GM23338 (cell line): ENCODE measurements at regions not wholly inside any gene's neighbourhood (a gene's known extent, or its start where the extent isn't known, plus 50 kb on each side); places are given as distances from the start of the nearest gene placed in this dataset.

ENCODE experiments used
- CTCF ChIP-seq, 2 experiments: fragments of 200-600 bp in 1 of 2; sonication (generic) in 1 of 2; conservative IDR thresholded peaks; 2 replicates each; pipeline versions ENCODE4 v1.5.1 to v1.6.1; 2016 to 2017; ENCODE audit warnings: antibody characterized with exemption in 2 of 2, low read depth in 2 of 2, mild to moderate bottlenecking in 2 of 2, moderate library complexity in 1 of 2
- EZH2 ChIP-seq: fragments of 200-600 bp; sonication (generic); IDR thresholded peaks from one replicate; pipeline ENCODE4 v1.8.0; 2017; ENCODE audit warnings: antibody characterized with exemption, mild to moderate bottlenecking, low read depth; ENCODE audit not compliant: unreplicated experiment
- EZH2phosphoT487 ChIP-seq: fragments of 200-600 bp; sonication (generic); IDR thresholded peaks from one replicate; pipeline ENCODE4 v1.8.1; 2018; ENCODE audit warnings: antibody characterized with exemption; ENCODE audit not compliant: unreplicated experiment
- POLR2AphosphoS5 ChIP-seq: IDR thresholded peaks from 2 replicates; pipeline ENCODE4 v1.6.1; 2016; ENCODE audit warnings: antibody characterized with exemption, low read depth
- TF ChIP-seq, protein P1 (sequence below): IDR thresholded peaks from one replicate; pipeline ENCODE4 v1.6.1; 2018; ENCODE audit warnings: antibody characterized with exemption; ENCODE audit not compliant: unreplicated experiment

- peak; percentile 61 to 87 for TF ChIP-seq CTCF (conservative IDR thresholded peaks at IDR 0.05; ENCODE audit: low read depth in 2 of 2)
- TF ChIP-seq EZH2phosphoT487 = no peak
- TF ChIP-seq EZH2 = no peak
- no peak for TF ChIP-seq POLR2AphosphoS5
- TF ChIP-seq, protein P1, sequence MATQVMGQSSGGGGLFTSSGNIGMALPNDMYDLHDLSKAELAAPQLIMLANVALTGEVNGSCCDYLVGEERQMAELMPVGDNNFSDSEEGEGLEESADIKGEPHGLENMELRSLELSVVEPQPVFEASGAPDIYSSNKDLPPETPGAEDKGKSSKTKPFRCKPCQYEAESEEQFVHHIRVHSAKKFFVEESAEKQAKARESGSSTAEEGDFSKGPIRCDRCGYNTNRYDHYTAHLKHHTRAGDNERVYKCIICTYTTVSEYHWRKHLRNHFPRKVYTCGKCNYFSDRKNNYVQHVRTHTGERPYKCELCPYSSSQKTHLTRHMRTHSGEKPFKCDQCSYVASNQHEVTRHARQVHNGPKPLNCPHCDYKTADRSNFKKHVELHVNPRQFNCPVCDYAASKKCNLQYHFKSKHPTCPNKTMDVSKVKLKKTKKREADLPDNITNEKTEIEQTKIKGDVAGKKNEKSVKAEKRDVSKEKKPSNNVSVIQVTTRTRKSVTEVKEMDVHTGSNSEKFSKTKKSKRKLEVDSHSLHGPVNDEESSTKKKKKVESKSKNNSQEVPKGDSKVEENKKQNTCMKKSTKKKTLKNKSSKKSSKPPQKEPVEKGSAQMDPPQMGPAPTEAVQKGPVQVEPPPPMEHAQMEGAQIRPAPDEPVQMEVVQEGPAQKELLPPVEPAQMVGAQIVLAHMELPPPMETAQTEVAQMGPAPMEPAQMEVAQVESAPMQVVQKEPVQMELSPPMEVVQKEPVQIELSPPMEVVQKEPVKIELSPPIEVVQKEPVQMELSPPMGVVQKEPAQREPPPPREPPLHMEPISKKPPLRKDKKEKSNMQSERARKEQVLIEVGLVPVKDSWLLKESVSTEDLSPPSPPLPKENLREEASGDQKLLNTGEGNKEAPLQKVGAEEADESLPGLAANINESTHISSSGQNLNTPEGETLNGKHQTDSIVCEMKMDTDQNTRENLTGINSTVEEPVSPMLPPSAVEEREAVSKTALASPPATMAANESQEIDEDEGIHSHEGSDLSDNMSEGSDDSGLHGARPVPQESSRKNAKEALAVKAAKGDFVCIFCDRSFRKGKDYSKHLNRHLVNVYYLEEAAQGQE = no peak
Measured at GRCh38 chr2:129297430-129297829, 682.0 kb upstream of the RAB6C start.
